Panc1 (cell line): ENCODE measurements at regions not wholly inside any gene's neighbourhood (a gene's known extent, or its start where the extent isn't known, plus 50 kb on each side); places are given as distances from the start of the nearest gene placed in this dataset.

Experiments used
- ATAC-seq: fragments of 200-7000 bp; cut with Tn5 transposase; 2 replicates; pipeline ENCODE4 v1.9.1; 2020; ENCODE audit warnings: mild to moderate bottlenecking, moderate library complexity
- BruUV-seq: library from RNA; stranded (reverse); fragments of 400-500 nt; replicated peaks from 2 replicates; lab custom pipeline; 2021; lab: Mats Ljungman, UMichigan
- CTCF ChIA-PET: fragments of 300-600 bp; sonication (Branson Sonifier 250); formaldehyde crosslinking; loops from one replicate; lab custom pipeline; 2022; ENCODE audit warnings: antibody characterized with exemption; lab: Charles Lee
- POLR2A ChIA-PET: fragments of 300-600 bp; sonication (Branson Sonifier 250); formaldehyde crosslinking; loops from one replicate; lab custom pipeline; 2022; ENCODE audit warnings: antibody characterized with exemption; lab: Charles Lee
- DNase-seq: peaks from one replicate; pipeline ENCODE4 v3.0.0-alpha.2; 2010; ENCODE audit warnings: low read depth, low spot score
- H3K27ac ChIP-seq: 2 replicates; pipeline ENCODE4 v1.5.1; 2011; ENCODE audit warnings: mild to moderate bottlenecking, low read length, inconsistent platforms
- H3K27me3 ChIP-seq: fragments of 200-500 bp; sonication (Bioruptor generic); 2 replicates; pipeline ENCODE4 v1.6.0; 2014; ENCODE audit warnings: low read length, inconsistent platforms; ENCODE audit not compliant: control insufficient read depth, insufficient read depth
- H3K36me3 ChIP-seq: fragments of 200-500 bp; sonication (Bioruptor generic); 2 replicates; pipeline ENCODE4 v1.5.1; 2014; ENCODE audit warnings: inconsistent platforms, mild to moderate bottlenecking, low read length, moderate library complexity; ENCODE audit not compliant: control insufficient read depth, insufficient read depth
- H3K4me1 ChIP-seq: 2 replicates; pipeline ENCODE4 v1.5.1; 2011; ENCODE audit warnings: inconsistent platforms, mild to moderate bottlenecking, low read length, moderate library complexity; ENCODE audit not compliant: control insufficient read depth, insufficient read depth
- H3K4me3 ChIP-seq, 2 experiments: 2 replicates each; pipeline ENCODE4 v1.5.1; 2011 to 2012; ENCODE audit warnings: low read depth in 2 of 2, low read length in 2 of 2, mild to moderate bottlenecking in 2 of 2, inconsistent platforms in 1 of 2, moderate library complexity in 1 of 2
- H3K9me3 ChIP-seq: fragments of 200-500 bp; sonication (Bioruptor generic); 2 replicates; pipeline ENCODE4 v1.5.1; 2014; ENCODE audit warnings: low read depth, mild to moderate bottlenecking, inconsistent platforms, low read length, moderate library complexity; ENCODE audit not compliant: control insufficient read depth, insufficient read depth
- CTCF ChIP-seq: fragments of 450-650 bp; IDR thresholded peaks from 2 replicates; pipeline ENCODE4 v1.5.1; 2017; ENCODE audit warnings: mild to moderate bottlenecking
- POLR2AphosphoS5 ChIP-seq: IDR thresholded peaks from 2 replicates; pipeline ENCODE4 v1.6.1; 2012; ENCODE audit warnings: mild to moderate bottlenecking, low read depth, low read length, moderate library complexity
- REST ChIP-seq, 2 experiments: IDR thresholded peaks; 2 replicates each; pipeline ENCODE4 v1.6.1; 2011 to 2012; ENCODE audit warnings: low read depth in 2 of 2, control low read depth in 1 of 2, low read length in 1 of 2, mild to moderate bottlenecking in 1 of 2, moderate library complexity in 1 of 2; ENCODE audit not compliant: insufficient read depth in 1 of 2
- SIN3A ChIP-seq: IDR thresholded peaks from 2 replicates; pipeline ENCODE4 v1.6.1; 2012; ENCODE audit warnings: low read depth, mild to moderate bottlenecking, low read length, moderate library complexity, borderline replicate concordance; ENCODE audit not compliant: insufficient read depth
- TCF7L2 ChIP-seq: IDR thresholded peaks from 2 replicates; pipeline ENCODE4 v1.6.1; 2011; ENCODE audit warnings: mild to moderate bottlenecking, low read depth, low read length, inconsistent platforms
- in situ Hi-C: cut with HindIII; loops from 2 replicates; pipeline ENCODE4 v1.10.0; 2016; ENCODE audit warnings: low sequenced_read_pairs, low pct_unique_long_range_greater_than_20kb
- intact Hi-C: fragments of 100-400 bp; cut with micrococcal nuclease; formaldehyde crosslinking; loops from one replicate; pipeline ENCODE4 v1.10.0; 2022; ENCODE audit not compliant: unreplicated experiment

GRCh38 chr6:68559716-68560115 lies 75.4 kb upstream of the ADGRB3 start:
- in situ Hi-C loops (no loop called here), intact Hi-C loops (no loop called here)
- Histone ChIP-seq H3K36me3 (no peaks in the 10 kb centered on the region), H3K4me1 (no peaks in the 10 kb centered on the region), H3K4me3 (no peak overlapping the region), H3K27ac (no peak overlapping the region), H3K9me3 (no peaks in the 10 kb centered on the region), H3K27me3 (no peaks in the 10 kb centered on the region)
- CTCF ChIA-PET, result no interaction called here
- ATAC-seq (no peak), DNase-seq (no peak)
- TF ChIP-seq CTCF (no peak), REST (IDR thresholded peaks at IDR 0.05; ENCODE audit: insufficient read depth in 1 of 2, low read depth in 2 of 2, low read length in 1 of 2) (no peak), SIN3A (no peak), TCF7L2 (no peak), POLR2AphosphoS5 (no peak)
- no TSS peak for BruUV-seq
- POLR2A ChIA-PET, result no interaction called here

GRCh38 chr6:68559070-68559469 lies 76.0 kb upstream of the ADGRB3 start:
- H3K9me3 ChIP-seq, result no peaks in the 10 kb centered on the region
- H3K4me3 ChIP-seq, result no peak overlapping the region
- no peaks in the 10 kb centered on the region for H3K27me3 ChIP-seq
- no TSS peak for BruUV-seq
- no peak for TF ChIP-seq SIN3A
- no peak for TF ChIP-seq REST (IDR thresholded peaks at IDR 0.05; ENCODE audit: insufficient read depth in 1 of 2, low read depth in 2 of 2, low read length in 1 of 2)
- TF ChIP-seq CTCF, result no peak; the same call in 1 of the 2 replicates
- TF ChIP-seq POLR2AphosphoS5, result no peak
- TF ChIP-seq TCF7L2, result no peak
- H3K36me3 ChIP-seq, result no peaks in the 10 kb centered on the region
- DNase-seq, result no peak
- POLR2A ChIA-PET, result no interaction called here
- ATAC-seq, result no peak
- no peak overlapping the region for H3K27ac ChIP-seq
- in situ Hi-C loops (no loop called here), intact Hi-C loops (no loop called here)
- no peaks in the 10 kb centered on the region for H3K4me1 ChIP-seq
- CTCF ChIA-PET, result no interaction called here
